Urinary bladder (tissue), 3 donors: ENCODE measurements at regions not wholly inside any gene's neighbourhood (a gene's known extent, or its start where the extent isn't known, plus 50 kb on each side); places are given as distances from the start of the nearest gene placed in this dataset.
"Not testable (repeated sequence)": the region's sequence is repeated elsewhere in the genome, so short reads cannot be mapped to it uniquely, and the experiment has no call there.

ENCODE experiments used
- DNase-seq: peaks from one replicate; pipeline ENCODE4 v3.0.0-alpha.2; 2015; ENCODE audit errors: extremely low spot score
- H3K27ac ChIP-seq: one replicate; pipeline ENCODE4 v1.5.1; 2013; ENCODE audit warnings: low read depth, mild to moderate bottlenecking, moderate library complexity
- H3K36me3 ChIP-seq: one replicate; pipeline ENCODE4 v1.6.1; 2013; ENCODE audit warnings: mild to moderate bottlenecking, moderate library complexity; ENCODE audit not compliant: insufficient read depth
- H3K4me1 ChIP-seq: one replicate; pipeline ENCODE4 v1.6.1; 2013; ENCODE audit warnings: mild to moderate bottlenecking, moderate library complexity; ENCODE audit not compliant: insufficient read depth
- H3K4me3 ChIP-seq: one replicate; pipeline ENCODE4 v1.5.1; 2013; ENCODE audit warnings: low read depth, low read length
- WGBS: extraction: QIAGEN DNeasy Blood & Tissue Kit; methylation state at CpG from one replicate; pipeline ENCODE4 v1.1.7; 2013; 5-methylcytosine and 5-hydroxymethylcytosine counted together
- donor health status: healthy with polysubstance abuse.
- donor health status: healthy.

DNA sequence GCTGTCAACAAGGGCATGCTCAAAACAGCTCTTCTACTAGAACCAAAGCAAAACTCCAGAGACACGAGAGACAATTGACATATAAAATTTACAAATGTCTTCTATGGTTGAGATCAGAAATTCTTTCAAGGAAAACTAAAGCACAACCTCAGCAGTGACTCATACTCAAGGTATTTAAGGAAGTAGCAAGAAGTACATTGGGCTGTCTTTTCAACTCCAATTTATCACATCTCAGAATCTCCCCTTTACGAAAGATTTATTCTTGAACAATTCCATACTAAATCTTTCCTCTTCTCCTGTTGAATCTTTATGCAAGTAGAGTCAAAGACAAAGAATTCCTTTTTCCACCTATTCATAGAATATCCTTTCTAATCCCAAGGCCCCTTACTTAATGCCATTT, 324.0 kb downstream of the IRS1 start:
- no peaks in the 10 kb centered on the region for H3K4me1 ChIP-seq
- H3K4me3 ChIP-seq: no peak overlapping the region
- WGBS: 74% methylated on average over 2 of the region's 2 CpGs
- H3K27ac ChIP-seq: no peak overlapping the region
- no peaks in the 10 kb centered on the region for H3K36me3 ChIP-seq
- DNase-seq: no peak

DNA sequence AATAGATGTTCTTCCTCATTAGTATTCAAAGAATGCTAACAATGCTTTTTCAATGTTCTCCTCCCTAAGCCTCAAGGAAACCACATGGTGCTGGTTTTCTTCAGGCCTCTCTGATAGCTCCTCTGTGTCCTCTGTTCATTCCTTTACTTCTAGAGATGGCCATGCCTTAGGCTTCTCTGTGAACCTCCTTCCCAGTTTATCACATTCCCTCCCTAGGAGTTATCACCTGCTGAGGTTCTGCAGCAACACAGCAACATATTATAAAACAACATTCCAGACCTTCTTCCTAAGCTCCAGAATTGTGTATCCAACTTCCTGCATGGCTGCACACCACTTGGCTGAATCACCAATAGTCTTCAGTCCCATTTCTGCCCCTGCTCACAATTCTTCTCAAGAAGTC, 325.5 kb downstream of the IRS1 start:
- Histone ChIP-seq H3K27ac (no peak overlapping the region), H3K4me3 (no peak overlapping the region), H3K4me1 (no peaks in the 10 kb centered on the region), H3K36me3 (no peaks in the 10 kb centered on the region)
- DNase-seq: no peak

GRCh38 chr2:226471987-226472470, 327.6 kb downstream of the IRS1 start:
- Histone ChIP-seq H3K36me3 (no peaks in the 10 kb centered on the region), H3K4me1 (no peaks in the 10 kb centered on the region), H3K27ac (no peak overlapping the region), H3K4me3 (no peak overlapping the region)
- DNase-seq: no peak
- 49% methylated on average over 2 of the region's 2 CpGs for WGBS

DNA sequence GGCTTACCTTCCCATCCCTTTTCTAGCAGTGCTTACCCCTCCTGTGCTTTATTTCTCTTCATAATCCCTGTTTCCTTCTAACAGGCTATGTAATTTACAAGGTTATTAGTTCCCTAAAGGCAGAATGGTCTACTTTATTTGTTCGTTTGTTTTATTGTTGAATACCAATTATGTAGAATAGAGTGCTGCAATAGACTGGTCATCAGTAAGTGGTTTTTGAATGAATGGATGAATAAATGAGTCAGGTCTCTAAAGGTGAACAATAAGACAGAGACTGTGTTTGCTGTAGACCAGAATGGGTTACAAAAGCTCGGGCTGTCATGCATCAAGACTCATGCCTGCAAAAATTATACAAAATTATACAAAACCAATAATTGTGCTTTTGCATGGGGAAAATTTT, 332.0 kb downstream of the IRS1 start:
- DNase-seq: no peak
- no peak overlapping the region for H3K27ac ChIP-seq
- H3K4me1 ChIP-seq: no peaks in the 10 kb centered on the region
- WGBS: 90% methylated on average over 2 of the region's 2 CpGs
- no peaks in the 10 kb centered on the region for H3K36me3 ChIP-seq
- no peak overlapping the region for H3K4me3 ChIP-seq

GRCh38 chr2:226467221-226467620, 332.4 kb downstream of the IRS1 start:
- H3K27ac ChIP-seq: no peak overlapping the region
- no peak for DNase-seq
- 73% methylated on average over 6 of the region's 6 CpGs for WGBS

DNA sequence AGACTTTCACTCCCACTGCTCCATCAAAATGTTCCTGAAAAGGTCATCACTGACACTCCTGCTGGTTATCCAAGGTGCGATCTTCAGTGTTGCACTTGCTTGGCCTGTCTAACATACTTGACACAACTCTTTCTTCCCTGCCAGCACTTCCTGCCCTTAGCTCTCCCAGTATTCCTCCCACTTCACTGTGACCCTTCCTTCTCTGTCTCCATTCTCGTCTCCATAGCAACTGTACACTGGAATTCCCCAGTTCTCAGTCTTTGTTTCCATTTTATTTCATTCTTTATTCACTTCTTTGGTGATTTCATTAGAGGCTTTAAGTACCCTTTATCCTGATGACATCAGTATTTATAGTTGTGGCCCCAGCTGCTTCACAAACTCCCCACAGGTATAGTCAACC, 333.0 kb downstream of the IRS1 start:
- no peak overlapping the region for H3K4me3 ChIP-seq
- WGBS: 88% methylated on average over 2 of the region's 2 CpGs
- H3K36me3 ChIP-seq: no peaks in the 10 kb centered on the region
- DNase-seq: no peak
- no peaks in the 10 kb centered on the region for H3K4me1 ChIP-seq
- no peak overlapping the region for H3K27ac ChIP-seq

More at GRCh38 chr2:226467221-226467620, 332.4 kb downstream of the IRS1 start:
- H3K36me3 ChIP-seq: no peaks in the 10 kb centered on the region
- H3K4me1 ChIP-seq: no peaks in the 10 kb centered on the region
- no peak overlapping the region for H3K4me3 ChIP-seq

DNA sequence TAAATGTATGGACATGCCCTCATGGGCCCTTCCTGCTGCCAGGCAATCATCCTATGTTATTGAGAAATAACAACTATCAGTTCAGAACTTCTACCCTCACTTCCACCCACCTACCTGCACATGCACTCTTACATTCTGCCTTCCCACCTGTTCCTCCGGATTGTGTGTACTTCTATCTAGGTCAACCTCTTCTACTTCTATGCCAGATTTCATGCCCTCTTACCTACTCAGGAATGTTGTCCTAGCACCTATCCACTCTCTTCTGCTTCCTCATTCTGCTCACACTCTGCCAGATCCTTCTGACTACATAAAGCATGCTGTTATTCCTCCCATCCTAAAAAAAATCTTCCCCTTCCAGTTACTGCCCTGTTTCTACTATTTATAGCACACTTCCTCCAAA, 333.5 kb downstream of the IRS1 start:
- no peak overlapping the region for H3K27ac ChIP-seq
- WGBS: 88% methylated on average over 1 of the region's 1 CpG
- no peaks in the 10 kb centered on the region for H3K4me1 ChIP-seq

GRCh38 chr2:226464380-226464779, 335.2 kb downstream of the IRS1 start:
- Histone ChIP-seq H3K36me3 (no peaks in the 10 kb centered on the region), H3K4me3 (no peak overlapping the region), H3K27ac (no peak overlapping the region), H3K4me1 (no peaks in the 10 kb centered on the region)
- DNase-seq: no peak
- 74% methylated on average over 4 of the region's 4 CpGs for WGBS

More for the DNA sequence above, 333.5 kb downstream of the IRS1 start:
- no peak for DNase-seq
- no peaks in the 10 kb centered on the region for H3K36me3 ChIP-seq
- no peak overlapping the region for H3K4me3 ChIP-seq

GRCh38 chr2:226463154-226463553, 336.5 kb downstream of the IRS1 start:
- H3K4me1 ChIP-seq: no peaks in the 10 kb centered on the region
- no peaks in the 10 kb centered on the region for H3K36me3 ChIP-seq
- H3K27ac ChIP-seq: no peak overlapping the region
- no peak overlapping the region for H3K4me3 ChIP-seq
- no peak for DNase-seq
- WGBS: 98% methylated on average over 2 of the region's 2 CpGs

GRCh38 chr2:226461981-226462380, 337.6 kb downstream of the IRS1 start:
- DNase-seq: no peak
- WGBS: 77% methylated on average over 4 of the region's 4 CpGs
- Histone ChIP-seq H3K4me3 (no peak overlapping the region), H3K4me1 (no peaks in the 10 kb centered on the region), H3K36me3 (no peaks in the 10 kb centered on the region), H3K27ac (no peak overlapping the region)

DNA sequence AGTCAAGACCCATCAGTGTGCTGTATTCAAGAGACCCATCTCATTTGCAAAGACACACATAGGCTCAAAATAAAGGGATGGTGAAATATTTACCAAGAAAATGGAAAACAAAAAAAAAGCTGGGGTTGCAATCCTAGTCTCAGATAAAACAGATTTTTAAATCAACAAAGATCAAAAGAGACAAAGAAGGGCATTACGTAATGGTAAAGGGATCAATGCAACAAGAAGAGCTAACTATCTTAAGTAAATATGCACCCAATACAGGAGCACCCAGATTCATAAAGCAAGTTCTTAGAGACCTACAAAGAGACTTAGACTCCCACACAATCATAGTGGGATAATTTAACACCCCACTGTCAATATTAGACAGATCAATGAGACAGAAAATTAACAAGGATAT, 343.5 kb downstream of the IRS1 start:
- H3K27ac ChIP-seq, H3K4me1 ChIP-seq, H3K4me3 ChIP-seq, H3K36me3 ChIP-seq, DNase-seq: not testable (repeated sequence)
- WGBS: 99% methylated on average over 1 of the region's 1 CpG

DNA sequence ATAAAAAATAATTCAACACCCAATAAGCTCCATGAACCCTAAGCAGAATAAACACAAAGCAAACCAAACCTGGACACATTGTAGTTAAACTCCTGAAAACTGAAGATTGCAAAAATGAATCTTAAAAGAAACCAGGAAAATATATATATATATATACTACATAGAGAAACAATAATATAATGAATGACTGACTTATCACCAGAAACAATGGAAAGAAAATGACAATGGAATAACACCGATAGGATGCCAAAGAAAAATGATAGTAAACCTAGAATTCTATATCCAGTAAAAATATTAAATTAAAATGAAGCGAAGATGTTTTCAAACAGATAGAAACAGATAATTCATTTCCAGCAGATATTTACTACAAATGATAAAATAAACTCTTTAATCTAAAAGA, 346.9 kb downstream of the IRS1 start:
- no peaks in the 10 kb centered on the region for H3K4me1 ChIP-seq
- no peaks in the 10 kb centered on the region for H3K36me3 ChIP-seq
- no peak for DNase-seq
- 98% methylated on average over 2 of the region's 2 CpGs for WGBS
- H3K27ac ChIP-seq: no peak overlapping the region
- H3K4me3 ChIP-seq: no peak overlapping the region

GRCh38 chr2:226451486-226451885, 348.1 kb downstream of the IRS1 start:
- H3K4me3 ChIP-seq: no peak overlapping the region
- no peak overlapping the region for H3K27ac ChIP-seq
- no peaks in the 10 kb centered on the region for H3K36me3 ChIP-seq
- DNase-seq: no peak
- no peaks in the 10 kb centered on the region for H3K4me1 ChIP-seq
- WGBS: 94% methylated on average over 2 of the region's 2 CpGs

GRCh38 chr2:226450141-226450540, 349.5 kb downstream of the IRS1 start:
- WGBS: 95% methylated on average over 6 of the region's 6 CpGs
- no peak overlapping the region for H3K27ac ChIP-seq
- H3K4me3 ChIP-seq: no peak overlapping the region
- no peaks in the 10 kb centered on the region for H3K36me3 ChIP-seq
- no peak for DNase-seq
- no peaks in the 10 kb centered on the region for H3K4me1 ChIP-seq
